Common myeloid progenitor, CD34-positive (primary cell): ENCODE measurements at regions not wholly inside any gene's neighbourhood (a gene's known extent, or its start where the extent isn't known, plus 50 kb on each side); places are given as distances from the start of the nearest gene placed in this dataset.

Source experiments
- CTCF ChIA-PET: fragments of 350-600 bp; sonication (Branson Sonifier 250); formaldehyde crosslinking; loops from one replicate; lab custom pipeline; 2021; ENCODE audit warnings: antibody characterized with exemption; lab: Charles Lee
- POLR2A ChIA-PET: fragments of 350-600 bp; sonication (Branson Sonifier 250); formaldehyde crosslinking; loops from one replicate; lab custom pipeline; 2021; ENCODE audit warnings: antibody characterized with exemption; lab: Charles Lee
- DNase-seq, 3 donors: peaks; one replicate each; pipeline versions ENCODE4 v3.0.0 to v3.0.0-alpha.2; 2013
- H3K27ac ChIP-seq, 2 experiments: 1 replicate in 1 of 2; 2 replicates in 1 of 2; pipeline ENCODE4 v1.7.0; 2013; ENCODE audit warnings: inconsistent platforms in 2 of 2, low read length in 2 of 2, mild to moderate bottlenecking in 2 of 2, low read depth in 1 of 2, moderate library complexity in 1 of 2; ENCODE audit not compliant: severe bottlenecking in 2 of 2, insufficient read depth in 1 of 2, poor library complexity in 1 of 2
- H3K27me3 ChIP-seq, 5 experiments: replicated peaks in 2 of 5; 1 replicate in 3 of 5; 2 replicates in 2 of 5; pipeline versions ENCODE4 v1.6.1 to v1.7.0; 2013; ENCODE audit warnings: low read length in 4 of 5, mild to moderate bottlenecking in 2 of 5, moderate library complexity in 2 of 5, inconsistent platforms in 1 of 5; ENCODE audit not compliant: insufficient read depth in 5 of 5, control insufficient read depth in 4 of 5
- H3K36me3 ChIP-seq, 4 experiments: 1 replicate in 2 of 4; 2 replicates in 2 of 4; pipeline versions ENCODE4 v1.6.1 to v1.7.0; 2013; ENCODE audit warnings: low read length in 3 of 4, control low read depth in 1 of 4, mild to moderate bottlenecking in 1 of 4; ENCODE audit not compliant: control insufficient read depth in 4 of 4, insufficient read depth in 4 of 4
- H3K4me1 ChIP-seq, 4 experiments: 1 replicate in 3 of 4; 2 replicates in 1 of 4; pipeline versions ENCODE4 v1.6.1 to v1.7.1; 2013; ENCODE audit warnings: low read length in 3 of 4, mild to moderate bottlenecking in 3 of 4, control low read depth in 1 of 4, inconsistent platforms in 1 of 4, moderate library complexity in 1 of 4; ENCODE audit not compliant: control insufficient read depth in 4 of 4, insufficient read depth in 4 of 4; ENCODE audit errors: control extremely low read depth in 1 of 4
- H3K4me3 ChIP-seq, 7 experiments: 1 replicate in 4 of 7; 2 replicates in 3 of 7; pipeline versions ENCODE4 v1.5.1 to v1.7.0; 2013; ENCODE audit warnings: mild to moderate bottlenecking in 7 of 7, low read length in 6 of 7, moderate library complexity in 6 of 7, inconsistent platforms in 2 of 7, low read depth in 2 of 7, control low read depth in 1 of 7; ENCODE audit not compliant: insufficient read depth in 4 of 7, control insufficient read depth in 1 of 7; ENCODE audit errors: extremely low read depth in 1 of 7
- H3K9me3 ChIP-seq, 5 experiments: 1 replicate in 4 of 5; 2 replicates in 1 of 5; pipeline versions ENCODE4 v1.6.1 to v1.7.1; 2013; ENCODE audit warnings: low read length in 4 of 5, mild to moderate bottlenecking in 2 of 5, inconsistent platforms in 1 of 5, low read depth in 1 of 5, moderate library complexity in 1 of 5; ENCODE audit not compliant: control insufficient read depth in 4 of 5, insufficient read depth in 2 of 5; ENCODE audit errors: control extremely low read depth in 1 of 5
- WGBS: methylation state at CpG from one replicate; pipeline ENCODE4 v1.1.5; 2013; ENCODE audit not compliant: insufficient coverage; 5-methylcytosine and 5-hydroxymethylcytosine counted together

DNA sequence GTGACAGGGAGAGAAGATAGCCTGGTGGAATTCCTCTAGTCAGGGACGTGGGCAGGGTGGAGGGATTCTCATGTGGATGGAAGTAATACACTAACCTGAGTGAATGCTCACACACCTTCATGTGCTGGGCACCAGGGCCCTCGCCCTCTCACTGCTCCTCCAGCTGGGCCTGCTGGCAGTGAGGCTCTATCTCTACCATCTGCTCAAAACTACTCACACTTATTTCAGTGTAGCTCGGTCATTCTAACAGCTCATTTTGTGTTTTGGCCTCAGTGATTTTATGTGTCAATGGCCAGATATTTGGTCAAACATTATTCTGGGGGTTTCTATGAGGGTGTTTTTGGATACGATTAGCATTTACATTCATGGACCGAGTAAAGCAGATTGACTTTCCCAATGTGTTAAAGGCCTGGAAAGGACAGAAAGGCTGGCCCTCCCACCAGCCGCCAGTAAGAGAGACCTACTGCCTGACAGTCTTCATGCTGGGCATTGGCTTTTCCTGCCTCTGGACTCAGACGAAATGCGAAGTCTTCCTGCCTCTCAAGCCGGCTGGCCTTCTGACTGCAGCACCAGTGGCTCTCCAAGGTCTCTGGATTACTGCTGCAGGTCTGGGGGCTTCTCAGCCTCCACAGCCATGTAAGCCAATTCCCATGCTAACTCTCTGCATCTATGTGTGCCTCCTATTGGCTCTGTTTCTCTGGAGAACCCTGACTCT, 335.4 kb downstream of the CXCL12 start:
- WGBS, result 100% methylated on average over 7 of the region's 9 CpGs
- CTCF ChIA-PET, result no interaction called here
- POLR2A ChIA-PET, result no interaction called here
- no peak for DNase-seq
- Histone ChIP-seq H3K4me3 (no peak overlapping the region), H3K36me3 (no peaks in the 10 kb centered on the region), H3K27ac (no peak overlapping the region), H3K27me3 (peaks cover 0 to 23% (median 1%) of the 10 kb centered on the region in 5 experiments), H3K9me3 (no peaks in the 10 kb centered on the region), H3K4me1 (peaks cover 0 to 11% (median 3%) of the 10 kb centered on the region in 4 experiments)

DNA sequence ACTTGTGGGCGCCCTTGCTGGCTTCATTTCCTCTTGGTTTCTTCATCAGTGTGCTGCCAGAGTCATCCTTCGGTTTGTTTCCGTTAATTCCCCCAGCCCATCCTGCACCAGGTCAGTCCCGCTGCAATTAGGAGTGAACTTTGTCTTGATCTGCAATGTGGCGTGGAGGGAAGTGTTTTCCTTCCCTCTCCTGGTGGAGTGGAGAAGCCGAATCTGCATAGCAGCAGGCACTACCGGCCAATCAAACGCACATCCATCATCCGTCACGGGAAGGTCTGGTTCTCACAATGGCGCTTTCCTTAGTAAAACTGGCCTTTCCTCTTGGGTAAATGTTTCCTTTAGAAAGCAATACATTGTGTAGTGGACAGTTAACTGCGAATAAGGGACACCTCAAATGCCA, 337.5 kb downstream of the CXCL12 start:
- no peak overlapping the region for H3K27ac ChIP-seq
- H3K4me1 ChIP-seq, result peaks cover 0 to 11% (median 3%) of the 10 kb centered on the region in 4 experiments
- H3K36me3 ChIP-seq, result no peaks in the 10 kb centered on the region
- ChIA-PET POLR2A (no interaction called here), CTCF (no interaction called here)
- WGBS, result 15% methylated on average over 5 of the region's 12 CpGs
- H3K27me3 ChIP-seq, result peaks cover 0 to 22% (median 0%) of the 10 kb centered on the region in 5 experiments
- H3K9me3 ChIP-seq, result no peaks in the 10 kb centered on the region
- peak overlapping the region in 2 of 7 experiments; percentile 9 to 55 for H3K4me3 ChIP-seq
- peak in 2 of 3 donors; percentile 5 to 14 for DNase-seq

DNA sequence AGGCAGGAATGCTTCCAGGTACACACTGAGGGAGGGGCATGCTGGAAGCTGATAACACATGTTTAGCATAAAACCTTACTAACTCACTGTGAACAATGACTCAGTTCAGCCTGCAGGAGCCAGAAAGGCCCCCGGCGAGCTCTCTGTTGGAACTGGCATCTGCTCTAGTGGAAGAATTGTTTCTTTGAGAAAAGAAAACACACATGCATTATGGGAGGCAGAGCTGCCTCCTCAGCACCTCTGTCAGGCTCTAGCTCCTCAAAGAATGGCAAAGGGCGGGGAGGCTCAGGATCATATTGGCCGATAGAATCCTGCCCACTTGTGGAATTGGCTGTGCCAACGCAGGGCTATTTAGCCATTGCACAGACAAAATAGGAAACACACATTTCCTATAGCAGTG, 338.3 kb downstream of the CXCL12 start:
- H3K27ac ChIP-seq, result no peak overlapping the region
- DNase-seq, result no peak
- no peaks in the 10 kb centered on the region for H3K9me3 ChIP-seq
- no peak overlapping the region for H3K4me3 ChIP-seq
- ChIA-PET POLR2A (no interaction called here), CTCF (interaction anchor here (0.8 to 0.9 kb wide), 2 partner anchors 12 to 16 kb away, joined by 3 read pairs; no protein-coding TSS in a partner anchor)
- H3K4me1 ChIP-seq, result peaks cover 0 to 11% (median 3%) of the 10 kb centered on the region in 4 experiments
- WGBS, result 50% methylated on average over 2 of the region's 5 CpGs
- peaks cover 0 to 22% (median 0%) of the 10 kb centered on the region in 5 experiments for H3K27me3 ChIP-seq
- no peaks in the 10 kb centered on the region for H3K36me3 ChIP-seq

DNA sequence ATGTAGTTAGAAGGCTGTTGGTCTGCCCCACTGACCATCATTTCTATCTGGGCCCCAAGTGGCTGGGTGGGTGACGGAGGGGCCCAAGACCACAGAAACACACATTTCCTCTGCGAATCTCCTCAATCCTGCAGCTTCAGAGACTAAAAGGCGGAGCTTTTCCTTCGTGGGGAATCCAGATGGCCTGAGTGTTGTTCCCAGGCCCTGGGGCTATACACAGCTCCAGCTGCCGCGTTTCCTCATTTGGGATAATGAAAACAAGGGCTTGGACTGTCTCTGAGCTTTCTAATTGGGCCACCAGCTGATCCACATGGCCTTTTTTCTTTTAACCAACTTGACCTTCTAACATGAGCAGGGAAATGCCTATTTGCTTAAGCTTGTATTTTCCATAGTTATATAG, 339.9 kb downstream of the CXCL12 start:
- H3K27ac ChIP-seq, result no peak overlapping the region
- WGBS, result 96% methylated on average over 6 of the region's 6 CpGs

DNA sequence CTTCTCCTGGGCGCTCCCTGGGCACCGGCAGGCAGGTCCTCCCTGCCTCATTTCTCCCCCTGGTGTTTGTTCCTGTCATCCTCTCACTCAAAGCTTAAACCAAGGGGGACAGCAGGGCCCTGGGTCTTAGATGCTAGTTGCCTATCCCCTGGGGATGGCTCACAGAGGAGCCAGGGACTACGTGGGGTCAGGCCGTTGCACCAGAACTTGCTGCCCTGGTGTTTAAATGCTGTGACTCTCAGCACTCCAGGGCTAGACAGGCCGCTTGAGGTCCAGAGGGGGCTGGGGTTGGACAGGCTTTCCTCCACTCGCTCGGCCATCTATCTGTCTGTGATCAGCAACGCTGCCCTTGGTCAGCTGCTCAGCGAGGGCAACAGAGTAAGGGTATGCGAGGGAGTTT, 340.3 kb downstream of the CXCL12 start:
- WGBS, result over 99% methylated on average over 8 of the region's 10 CpGs
- H3K27ac ChIP-seq, result no peak overlapping the region

More for the DNA sequence above, 339.9 kb downstream of the CXCL12 start:
- no peak for DNase-seq
- H3K27me3 ChIP-seq, result peaks cover 0 to 21% (median 0%) of the 10 kb centered on the region in 5 experiments
- peaks cover 0 to 11% (median 3%) of the 10 kb centered on the region in 4 experiments for H3K4me1 ChIP-seq
- H3K4me3 ChIP-seq, result no peak overlapping the region
- no peaks in the 10 kb centered on the region for H3K36me3 ChIP-seq
- POLR2A ChIA-PET, result no interaction called here
- CTCF ChIA-PET, result interaction anchor here (1.3 to 1.8 kb wide), 2 partner anchors 361 to 372 kb away, joined by 3 to 4 read pairs; no protein-coding TSS in a partner anchor
- peaks cover 0 to 2% (median 0%) of the 10 kb centered on the region in 5 experiments for H3K9me3 ChIP-seq

DNA sequence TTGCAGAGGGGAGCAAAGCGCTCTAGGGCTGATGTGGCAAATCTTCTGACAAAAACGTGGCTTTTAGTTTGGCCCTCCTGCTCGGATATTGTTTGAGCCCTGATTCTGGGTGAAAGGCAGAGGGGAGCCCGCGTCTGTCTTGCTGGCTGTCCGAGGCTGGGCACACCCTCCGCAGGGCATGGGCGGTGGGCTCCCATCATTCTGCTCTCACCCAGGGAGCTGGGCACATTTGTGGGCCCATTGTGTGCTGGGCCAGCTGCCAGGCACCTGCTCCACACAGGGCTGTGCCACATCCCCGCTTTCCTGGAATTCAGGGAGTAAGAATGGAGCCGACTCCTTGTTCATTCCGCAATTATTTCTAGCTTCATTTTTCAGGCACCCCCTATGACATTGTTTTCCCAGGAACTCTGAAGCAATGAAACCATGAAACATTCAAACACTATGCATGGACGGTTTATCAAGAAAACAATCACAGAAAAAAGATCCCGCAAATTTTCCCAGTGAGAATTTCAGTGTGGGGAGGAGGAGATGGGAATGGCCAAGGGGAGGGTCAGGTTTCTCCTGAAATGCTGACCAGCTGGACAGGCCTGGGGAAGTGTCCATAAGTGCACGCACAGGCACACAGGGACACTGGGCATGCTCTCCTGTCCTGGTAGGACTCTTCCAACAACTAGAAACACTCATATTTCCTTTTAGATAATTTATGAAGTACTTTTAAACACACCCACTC, 341.1 kb downstream of the CXCL12 start:
- Histone ChIP-seq H3K4me3 (no peak overlapping the region), H3K9me3 (peaks cover 0 to 2% (median 0%) of the 10 kb centered on the region in 5 experiments), H3K27me3 (peaks cover 0 to 19% (median 0%) of the 10 kb centered on the region in 5 experiments), H3K27ac (no peak overlapping the region), H3K4me1 (peaks cover 0 to 11% (median 3%) of the 10 kb centered on the region in 4 experiments), H3K36me3 (no peaks in the 10 kb centered on the region)
- 90% methylated on average over 10 of the region's 14 CpGs for WGBS
- DNase-seq, result no peak
- ChIA-PET CTCF (interaction anchor here (0.8 to 1.8 kb wide), 3 partner anchors 259 to 371 kb away, joined by 3 to 4 read pairs (median 4); no protein-coding TSS in a partner anchor), POLR2A (no interaction called here)

More for the DNA sequence above, 340.3 kb downstream of the CXCL12 start:
- no peak overlapping the region for H3K4me3 ChIP-seq
- DNase-seq, result no peak
- ChIA-PET CTCF (interaction anchor here (0.8 to 1.8 kb wide), 3 partner anchors 260 to 372 kb away, joined by 3 to 4 read pairs (median 4); no protein-coding TSS in a partner anchor), POLR2A (no interaction called here)
- H3K36me3 ChIP-seq, result no peaks in the 10 kb centered on the region
- H3K27me3 ChIP-seq, result peaks cover 0 to 19% (median 0%) of the 10 kb centered on the region in 5 experiments
- peaks cover 0 to 2% (median 0%) of the 10 kb centered on the region in 5 experiments for H3K9me3 ChIP-seq
- peaks cover 0 to 11% (median 3%) of the 10 kb centered on the region in 4 experiments for H3K4me1 ChIP-seq
